GM12878 (cell line): ENCODE measurements at regions not wholly inside any gene's neighbourhood (a gene's known extent, or its start where the extent isn't known, plus 50 kb on each side); places are given as distances from the start of the nearest gene placed in this dataset.

ENCODE experiments used
- ATF3 ChIP-seq: IDR thresholded peaks from 2 replicates; pipeline ENCODE4 v1.6.1; 2011; ENCODE audit warnings: low read depth, mild to moderate bottlenecking, low read length, moderate library complexity, borderline replicate concordance; ENCODE audit errors: extremely low read depth
- BACH1 ChIP-seq: fragments of 450-650 bp; IDR thresholded peaks from 2 replicates; pipeline ENCODE4 v1.6.1; 2017; ENCODE audit warnings: mild to moderate bottlenecking, borderline replicate concordance
- CBX5 ChIP-seq: sonication (generic); IDR thresholded peaks from 2 replicates; pipeline ENCODE4 v1.6.1; 2016; ENCODE audit warnings: low read depth, moderate library complexity, mild to moderate bottlenecking, inconsistent platforms
- CEBPB ChIP-seq, 2 experiments: fragments of 150-350 bp in 1 of 2; IDR thresholded peaks; 2 replicates each; pipeline ENCODE4 v1.6.1; 2012 to 2014; ENCODE audit warnings: low read depth in 2 of 2, low read length in 2 of 2, borderline replicate concordance in 1 of 2, inconsistent platforms in 1 of 2
- CREB1 ChIP-seq: IDR thresholded peaks from 2 replicates; pipeline ENCODE4 v1.6.1; 2012; ENCODE audit warnings: low read depth, mild to moderate bottlenecking, inconsistent platforms
- CREM ChIP-seq: IDR thresholded peaks from 2 replicates; pipeline ENCODE4 v1.6.1; 2014; ENCODE audit warnings: antibody characterized with exemption, low read depth
- FOXM1 ChIP-seq: IDR thresholded peaks from 2 replicates; pipeline ENCODE4 v1.6.1; 2012; ENCODE audit warnings: low read depth, mild to moderate bottlenecking, inconsistent platforms, low read length, moderate library complexity
- MYC ChIP-seq: IDR thresholded peaks from 2 replicates; pipeline ENCODE4 v1.6.1; 2011; ENCODE audit warnings: mild to moderate bottlenecking, low read length, moderate library complexity, inconsistent platforms; ENCODE audit not compliant: insufficient read depth, insufficient replicate concordance, insufficient read length, severe bottlenecking
- POLR2AphosphoS5 ChIP-seq: IDR thresholded peaks from 2 replicates; pipeline ENCODE4 v1.6.1; 2011; ENCODE audit warnings: mild to moderate bottlenecking, low read length, inconsistent platforms
- SMC3 ChIP-seq: IDR thresholded peaks from 2 replicates; pipeline ENCODE4 v1.6.1; 2011; ENCODE audit warnings: low read length, improper control_type of control experiment, borderline replicate concordance
- YY1 ChIP-seq: IDR thresholded peaks from 2 replicates; pipeline ENCODE4 v1.6.1; 2011; ENCODE audit warnings: low read depth, mild to moderate bottlenecking, low read length
- TF ChIP-seq, protein P1 (sequence below), 3 experiments: IDR thresholded peaks in 2 of 3; conservative IDR thresholded peaks in 1 of 3; 2 replicates each; pipeline ENCODE4 v1.5.1; 2011; ENCODE audit warnings: low read depth in 3 of 3, low read length in 3 of 3, mild to moderate bottlenecking in 3 of 3, control low read depth in 2 of 3, moderate library complexity in 2 of 3, inconsistent platforms in 1 of 3, mixed read lengths in 1 of 3; ENCODE audit not compliant: control insufficient read depth in 2 of 3, insufficient read depth in 1 of 3; ENCODE audit errors: extremely low read depth in 1 of 3
- TF ChIP-seq, protein P2 (sequence below): IDR thresholded peaks from 2 replicates; pipeline ENCODE4 v1.6.1; 2012; ENCODE audit warnings: mild to moderate bottlenecking, low read depth, low read length

DNA sequence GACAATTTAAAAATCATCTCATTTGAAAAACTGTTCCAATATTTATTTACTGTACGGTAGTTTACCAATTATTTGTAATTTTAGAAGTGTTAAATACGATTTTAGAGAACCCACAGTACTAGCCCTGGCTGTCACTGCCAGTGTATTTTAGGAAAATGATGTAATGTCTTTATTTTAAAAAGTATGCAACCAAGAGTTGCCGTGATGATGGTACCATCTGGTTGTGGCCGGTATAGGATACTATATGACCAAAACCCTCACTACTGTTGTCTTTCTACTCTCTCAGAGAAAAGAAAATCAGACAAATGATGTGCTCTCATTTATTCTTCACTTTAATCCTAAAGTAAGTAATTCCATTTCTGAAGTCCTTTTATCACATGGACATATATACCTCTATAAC lies 395.0 kb downstream of the FOXG1 start:
- TF ChIP-seq, protein P1, sequence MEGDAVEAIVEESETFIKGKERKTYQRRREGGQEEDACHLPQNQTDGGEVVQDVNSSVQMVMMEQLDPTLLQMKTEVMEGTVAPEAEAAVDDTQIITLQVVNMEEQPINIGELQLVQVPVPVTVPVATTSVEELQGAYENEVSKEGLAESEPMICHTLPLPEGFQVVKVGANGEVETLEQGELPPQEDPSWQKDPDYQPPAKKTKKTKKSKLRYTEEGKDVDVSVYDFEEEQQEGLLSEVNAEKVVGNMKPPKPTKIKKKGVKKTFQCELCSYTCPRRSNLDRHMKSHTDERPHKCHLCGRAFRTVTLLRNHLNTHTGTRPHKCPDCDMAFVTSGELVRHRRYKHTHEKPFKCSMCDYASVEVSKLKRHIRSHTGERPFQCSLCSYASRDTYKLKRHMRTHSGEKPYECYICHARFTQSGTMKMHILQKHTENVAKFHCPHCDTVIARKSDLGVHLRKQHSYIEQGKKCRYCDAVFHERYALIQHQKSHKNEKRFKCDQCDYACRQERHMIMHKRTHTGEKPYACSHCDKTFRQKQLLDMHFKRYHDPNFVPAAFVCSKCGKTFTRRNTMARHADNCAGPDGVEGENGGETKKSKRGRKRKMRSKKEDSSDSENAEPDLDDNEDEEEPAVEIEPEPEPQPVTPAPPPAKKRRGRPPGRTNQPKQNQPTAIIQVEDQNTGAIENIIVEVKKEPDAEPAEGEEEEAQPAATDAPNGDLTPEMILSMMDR (IDR thresholded peaks at IDR 0.05 in 2 of 3, conservative IDR thresholded peaks at IDR 0.05 in 1 of 3; ENCODE audit: control insufficient read depth in 2 of 3, extremely low read depth in 1 of 3, insufficient read depth in 1 of 3, low read depth in 3 of 3, low read length in 3 of 3): no peak
- no peak for TF ChIP-seq CREM
- TF ChIP-seq MYC: no peak
- TF ChIP-seq ATF3: no peak
- no peak for TF ChIP-seq FOXM1
- no peak for TF ChIP-seq SMC3
- no peak for TF ChIP-seq CREB1
- no peak for TF ChIP-seq CEBPB (IDR thresholded peaks at IDR 0.05; ENCODE audit: borderline replicate concordance in 1 of 2, low read depth in 2 of 2, low read length in 2 of 2)
- TF ChIP-seq, protein P2, sequence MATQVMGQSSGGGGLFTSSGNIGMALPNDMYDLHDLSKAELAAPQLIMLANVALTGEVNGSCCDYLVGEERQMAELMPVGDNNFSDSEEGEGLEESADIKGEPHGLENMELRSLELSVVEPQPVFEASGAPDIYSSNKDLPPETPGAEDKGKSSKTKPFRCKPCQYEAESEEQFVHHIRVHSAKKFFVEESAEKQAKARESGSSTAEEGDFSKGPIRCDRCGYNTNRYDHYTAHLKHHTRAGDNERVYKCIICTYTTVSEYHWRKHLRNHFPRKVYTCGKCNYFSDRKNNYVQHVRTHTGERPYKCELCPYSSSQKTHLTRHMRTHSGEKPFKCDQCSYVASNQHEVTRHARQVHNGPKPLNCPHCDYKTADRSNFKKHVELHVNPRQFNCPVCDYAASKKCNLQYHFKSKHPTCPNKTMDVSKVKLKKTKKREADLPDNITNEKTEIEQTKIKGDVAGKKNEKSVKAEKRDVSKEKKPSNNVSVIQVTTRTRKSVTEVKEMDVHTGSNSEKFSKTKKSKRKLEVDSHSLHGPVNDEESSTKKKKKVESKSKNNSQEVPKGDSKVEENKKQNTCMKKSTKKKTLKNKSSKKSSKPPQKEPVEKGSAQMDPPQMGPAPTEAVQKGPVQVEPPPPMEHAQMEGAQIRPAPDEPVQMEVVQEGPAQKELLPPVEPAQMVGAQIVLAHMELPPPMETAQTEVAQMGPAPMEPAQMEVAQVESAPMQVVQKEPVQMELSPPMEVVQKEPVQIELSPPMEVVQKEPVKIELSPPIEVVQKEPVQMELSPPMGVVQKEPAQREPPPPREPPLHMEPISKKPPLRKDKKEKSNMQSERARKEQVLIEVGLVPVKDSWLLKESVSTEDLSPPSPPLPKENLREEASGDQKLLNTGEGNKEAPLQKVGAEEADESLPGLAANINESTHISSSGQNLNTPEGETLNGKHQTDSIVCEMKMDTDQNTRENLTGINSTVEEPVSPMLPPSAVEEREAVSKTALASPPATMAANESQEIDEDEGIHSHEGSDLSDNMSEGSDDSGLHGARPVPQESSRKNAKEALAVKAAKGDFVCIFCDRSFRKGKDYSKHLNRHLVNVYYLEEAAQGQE: no peak
- no peak for TF ChIP-seq YY1
- no peak for TF ChIP-seq POLR2AphosphoS5
- TF ChIP-seq CBX5: no peak
- TF ChIP-seq BACH1: no peak
